IPS DF 6.9 (cell line): ENCODE measurements at regions not wholly inside any gene's neighbourhood (a gene's known extent, or its start where the extent isn't known, plus 50 kb on each side); places are given as distances from the start of the nearest gene placed in this dataset.
"Not testable (repeated sequence)": the region's sequence is repeated elsewhere in the genome, so short reads cannot be mapped to it uniquely, and the experiment has no call there.

ENCODE experiments used
- DNase-seq: peaks from one replicate; pipeline ENCODE4 v3.0.0-alpha.2; 2013; ENCODE audit warnings: low read depth, low spot score
- H3K27ac ChIP-seq: one replicate; pipeline ENCODE4 v1.5.1; 2013; ENCODE audit warnings: low read length, control low read depth
- H3K27me3 ChIP-seq: 2 replicates; pipeline ENCODE4 v1.6.1; 2013; ENCODE audit warnings: mild to moderate bottlenecking, low read length; ENCODE audit not compliant: control insufficient read depth, insufficient read depth
- H3K36me3 ChIP-seq: 2 replicates; pipeline ENCODE4 v1.6.1; 2013; ENCODE audit warnings: low read length; ENCODE audit not compliant: control insufficient read depth, insufficient read depth
- H3K4me1 ChIP-seq: 2 replicates; pipeline ENCODE4 v1.6.1; 2013; ENCODE audit warnings: low read length; ENCODE audit not compliant: control insufficient read depth, insufficient read depth
- H3K4me3 ChIP-seq: 2 replicates; pipeline ENCODE4 v1.5.1; 2013; ENCODE audit warnings: mild to moderate bottlenecking, low read length
- H3K9me3 ChIP-seq: 2 replicates; pipeline ENCODE4 v1.6.1; 2013; ENCODE audit warnings: low read length, inconsistent platforms; ENCODE audit not compliant: control insufficient read depth, insufficient read depth
- WGBS: extraction: QIAGEN DNeasy Blood & Tissue Kit; methylation state at CpG from one replicate; pipeline ENCODE4 v1.1.7; 2013; ENCODE audit warnings: mixed read lengths, missing lambda C conversion rate; ENCODE audit not compliant: insufficient read length, insufficient coverage; 5-methylcytosine and 5-hydroxymethylcytosine counted together

- no peak overlapping the region for H3K27ac ChIP-seq
- WGBS, result no CpG with 5 or more reads among the region's 2 CpGs
Observed at GRCh38 chr12:89230376-89231315, 121.7 kb downstream of the DUSP6 start.

GRCh38 chr12:89228491-89228890 lies 123.8 kb downstream of the DUSP6 start:
- H3K27me3 ChIP-seq, result no peaks in the 10 kb centered on the region
- H3K36me3 ChIP-seq, result no peaks in the 10 kb centered on the region
- peaks cover 3% of the 10 kb centered on the region; the same call in 1 of the 2 replicates for H3K4me1 ChIP-seq
- H3K9me3 ChIP-seq, result no peaks in the 10 kb centered on the region
- no peak overlapping the region for H3K4me3 ChIP-seq
- H3K27ac ChIP-seq, result no peak overlapping the region
- no CpG with 5 or more reads among the region's 3 CpGs for WGBS
- DNase-seq, result no peak

More at GRCh38 chr12:89230376-89231315, 121.7 kb downstream of the DUSP6 start:
- no peak overlapping the region for H3K4me3 ChIP-seq
- DNase-seq, result no peak
- no peaks in the 10 kb centered on the region for H3K9me3 ChIP-seq
- H3K4me1 ChIP-seq, result peaks cover 2% of the 10 kb centered on the region; the same call in 1 of the 2 replicates
- H3K36me3 ChIP-seq, result no peaks in the 10 kb centered on the region
- H3K27me3 ChIP-seq, result no peaks in the 10 kb centered on the region

DNA sequence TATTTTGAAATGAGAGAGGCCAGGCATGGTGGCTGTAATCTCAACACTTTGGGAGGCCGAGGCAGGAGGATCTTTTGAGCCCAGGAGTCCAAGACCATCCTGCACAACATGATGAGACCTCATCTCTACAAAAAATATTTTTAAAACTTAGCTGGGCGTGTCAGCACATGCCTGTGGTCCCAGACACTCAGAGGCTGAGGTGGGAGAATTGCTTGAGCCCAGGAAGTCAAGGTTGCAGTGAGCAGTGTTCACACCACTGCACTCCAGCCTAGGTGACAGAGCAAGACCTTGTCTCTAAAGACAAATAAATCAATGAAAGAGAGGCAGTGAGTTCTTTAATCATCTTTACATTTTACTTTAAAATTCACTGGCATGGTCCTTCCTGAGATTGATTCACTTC lies 124.5 kb downstream of the DUSP6 start:
- no CpG with 5 or more reads among the region's 2 CpGs for WGBS
- Histone ChIP-seq H3K4me3 (no peak overlapping the region), H3K9me3 (no peaks in the 10 kb centered on the region), H3K36me3 (no peaks in the 10 kb centered on the region), H3K4me1 (peaks cover 3% of the 10 kb centered on the region; the same call in 1 of the 2 replicates), H3K27ac (no peak overlapping the region), H3K27me3 (no peaks in the 10 kb centered on the region)
- DNase-seq, result no peak

DNA sequence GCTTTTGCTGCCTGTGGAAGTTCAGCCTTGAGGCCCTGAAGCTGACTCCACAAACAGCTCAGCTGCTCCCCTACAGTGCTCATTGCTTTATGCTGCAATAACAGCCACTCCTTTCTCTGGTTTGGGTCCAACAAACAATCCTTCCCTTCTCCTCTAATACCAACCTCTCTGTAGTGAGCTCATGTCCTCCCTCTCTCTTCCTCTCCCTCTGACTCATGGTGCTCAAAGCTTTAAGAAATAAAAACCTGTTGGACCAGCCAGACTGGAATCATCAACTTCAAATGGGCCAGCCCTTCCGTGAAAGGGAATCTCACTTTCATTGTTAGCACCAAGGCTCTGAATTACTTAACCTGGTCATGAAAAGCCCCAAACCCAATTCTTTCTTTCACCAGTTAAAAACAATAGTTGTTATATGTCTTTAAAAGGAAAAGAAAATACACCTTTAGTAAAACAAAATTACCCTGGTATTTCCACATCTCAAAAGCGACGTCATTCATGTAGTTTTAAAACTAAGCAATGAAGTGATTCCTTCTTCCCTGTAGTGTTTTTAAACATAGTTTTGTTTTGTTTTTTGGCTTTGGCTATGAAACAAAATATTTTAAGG lies 126.4 kb downstream of the DUSP6 start:
- Histone ChIP-seq H3K36me3 (no peaks in the 10 kb centered on the region), H3K27me3 (no peaks in the 10 kb centered on the region), H3K4me1 (peaks cover 4% of the 10 kb centered on the region; the same call in 1 of the 2 replicates), H3K9me3 (no peaks in the 10 kb centered on the region), H3K27ac (no peak overlapping the region), H3K4me3 (no peak overlapping the region)
- peak; percentile 57 for DNase-seq
- no CpG with 5 or more reads among the region's 3 CpGs for WGBS

- H3K36me3 ChIP-seq, result no peaks in the 10 kb centered on the region
- H3K27ac ChIP-seq, result no peak overlapping the region
- no peak for DNase-seq
- H3K4me1 ChIP-seq, result peaks cover 4% of the 10 kb centered on the region; the same call in 1 of the 2 replicates
- H3K27me3 ChIP-seq, result no peaks in the 10 kb centered on the region
- H3K9me3 ChIP-seq, result no peaks in the 10 kb centered on the region
- H3K4me3 ChIP-seq, result no peak overlapping the region
- no CpG with 5 or more reads among the region's 5 CpGs for WGBS
Observed at GRCh38 chr12:89225401-89225800, 126.9 kb downstream of the DUSP6 start.

DNA sequence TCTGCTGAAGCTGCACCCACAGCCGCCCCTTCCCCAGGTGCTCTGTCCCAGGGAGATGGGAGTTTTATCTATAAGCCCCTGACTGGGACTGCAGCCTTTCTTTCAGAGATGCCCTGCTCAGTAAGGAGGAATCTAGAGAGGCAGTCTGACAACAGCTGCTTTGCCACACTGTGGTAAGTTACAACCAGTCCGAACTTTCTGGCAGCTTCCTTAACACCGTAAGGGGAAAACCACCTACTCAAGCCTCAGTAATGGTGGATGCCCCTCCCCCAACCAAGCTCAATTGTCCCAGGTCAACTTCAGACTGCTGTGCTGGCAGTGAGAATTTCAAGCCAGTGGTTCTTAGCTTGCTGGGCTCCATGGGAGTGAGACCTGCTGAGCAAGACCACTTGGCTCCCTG lies 129.7 kb downstream of the DUSP6 start:
- not testable (repeated sequence) for H3K27me3 ChIP-seq, H3K9me3 ChIP-seq, H3K4me1 ChIP-seq, DNase-seq, H3K27ac ChIP-seq, H3K36me3 ChIP-seq, H3K4me3 ChIP-seq
- no CpG with 5 or more reads among the region's 3 CpGs for WGBS

- no peak overlapping the region for H3K4me3 ChIP-seq
- no peaks in the 10 kb centered on the region for H3K27me3 ChIP-seq
- H3K36me3 ChIP-seq, result no peaks in the 10 kb centered on the region
- no peaks in the 10 kb centered on the region for H3K9me3 ChIP-seq
- no peak for DNase-seq
- H3K4me1 ChIP-seq, result 0 out of 2 replicates have a peak, but pooled peaks cover 1% of the 10 kb centered on the region
- no peak overlapping the region for H3K27ac ChIP-seq
- WGBS, result no CpG with 5 or more reads among the region's 2 CpGs
Observed at GRCh38 chr12:89217472-89217871, 134.8 kb downstream of the DUSP6 start.

DNA sequence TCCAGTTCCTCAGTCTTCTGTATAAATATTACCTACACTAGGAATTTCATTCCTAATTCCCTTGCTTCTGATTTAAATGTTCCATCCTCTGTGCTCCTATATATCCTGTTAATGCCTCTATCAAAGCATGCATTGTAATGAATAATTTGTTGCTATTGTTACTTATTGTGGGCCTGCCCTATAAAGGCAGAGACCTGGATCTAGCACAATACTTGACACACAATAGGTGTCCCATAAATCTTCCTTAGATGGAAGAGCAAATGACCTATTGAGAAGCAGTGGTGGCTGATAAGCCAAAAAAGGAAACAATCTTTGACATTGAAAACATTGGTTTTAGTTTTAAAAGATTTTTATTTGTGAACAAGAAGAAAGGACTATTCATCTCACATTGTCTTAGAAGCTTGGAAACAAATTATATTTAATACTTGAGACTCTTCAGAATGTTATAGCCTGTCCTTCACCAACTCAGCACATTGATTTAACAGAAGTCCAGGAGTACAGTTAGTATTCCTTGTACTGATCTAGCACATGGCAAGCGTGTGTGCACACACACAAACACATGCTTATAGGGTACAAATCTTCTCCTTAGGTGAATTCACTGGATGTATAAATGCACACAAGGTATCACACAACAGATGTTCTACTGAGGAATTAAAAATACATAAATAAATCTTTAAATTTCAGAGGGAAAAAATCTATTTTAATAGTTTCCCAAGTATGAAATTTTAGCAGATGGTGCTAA lies 135.9 kb downstream of the DUSP6 start:
- no peak for DNase-seq
- Histone ChIP-seq H3K9me3 (no peaks in the 10 kb centered on the region), H3K27me3 (no peaks in the 10 kb centered on the region), H3K4me1 (no peaks in the 10 kb centered on the region), H3K36me3 (no peaks in the 10 kb centered on the region), H3K4me3 (no peak overlapping the region), H3K27ac (no peak overlapping the region)
- WGBS, result no CpG with 5 or more reads among the region's 1 CpG

DNA sequence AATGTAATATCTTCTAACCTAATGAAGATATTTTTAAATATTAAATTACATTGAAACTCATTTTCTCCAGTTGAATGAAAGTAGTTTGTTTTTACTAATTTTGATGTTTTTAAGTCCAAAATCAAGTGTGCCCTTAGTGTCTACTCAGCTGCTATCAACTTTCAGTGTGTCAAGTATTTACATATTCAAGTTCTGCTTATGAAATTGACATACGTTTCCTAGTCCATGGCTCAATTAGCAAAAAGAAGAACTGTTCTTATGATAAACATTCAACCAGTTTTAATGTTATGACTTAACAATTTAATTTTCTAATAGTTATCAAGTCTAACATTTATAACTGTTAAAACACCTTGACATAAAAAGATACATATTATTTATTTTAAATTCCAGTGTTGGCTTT lies 137.1 kb downstream of the DUSP6 start:
- Histone ChIP-seq H3K36me3 (no peaks in the 10 kb centered on the region), H3K4me1 (no peaks in the 10 kb centered on the region), H3K4me3 (no peak overlapping the region), H3K27me3 (no peaks in the 10 kb centered on the region), H3K27ac (no peak overlapping the region), H3K9me3 (no peaks in the 10 kb centered on the region)
- no CpG with 5 or more reads among the region's 1 CpG for WGBS
- no peak for DNase-seq

GRCh38 chr12:89213747-89214146 lies 138.6 kb downstream of the DUSP6 start:
- H3K9me3 ChIP-seq, result no peaks in the 10 kb centered on the region
- H3K27me3 ChIP-seq, result no peaks in the 10 kb centered on the region
- no CpG with 5 or more reads among the region's 1 CpG for WGBS
- H3K4me3 ChIP-seq, result no peak overlapping the region
- H3K36me3 ChIP-seq, result no peaks in the 10 kb centered on the region
- no peaks in the 10 kb centered on the region for H3K4me1 ChIP-seq
- no peak overlapping the region for H3K27ac ChIP-seq
- DNase-seq, result no peak
